Caki2 (cell line): ENCODE measurements at regions not wholly inside any gene's neighbourhood (a gene's known extent, or its start where the extent isn't known, plus 50 kb on each side); places are given as distances from the start of the nearest gene placed in this dataset.
"Not testable (repeated sequence)": the region's sequence is repeated elsewhere in the genome, so short reads cannot be mapped to it uniquely, and the experiment has no call there.

Source experiments
- DNase-seq: peaks from one replicate; pipeline ENCODE4 v3.0.0-alpha.2; 2015; ENCODE audit warnings: low read depth
- in situ Hi-C: cut with HindIII; loops from 2 replicates; pipeline ENCODE4 v1.10.0; 2016; ENCODE audit warnings: low sequenced_read_pairs, low pct_unique_long_range_greater_than_20kb, mixed read lengths

- DNase-seq, in situ Hi-C loops: not testable (repeated sequence)
Measured at GRCh38 chr6:40868089-40868865, 170.7 kb downstream of the UNC5CL start.

GRCh38 chr6:40867527-40867926 is 171.5 kb downstream of the UNC5CL start:
- in situ Hi-C loops, result not testable (repeated sequence)

GRCh38 chr6:40865259-40865658 is 173.8 kb downstream of the UNC5CL start:
- DNase-seq, in situ Hi-C loops: not testable (repeated sequence)

More at GRCh38 chr6:40867527-40867926, 171.5 kb downstream of the UNC5CL start:
- not testable (repeated sequence) for DNase-seq

GRCh38 chr6:40860443-40860842 is 178.6 kb downstream of the UNC5CL start:
- no peak for DNase-seq
- in situ Hi-C loops, result no loop called here

- in situ Hi-C loops, result no loop called here
- DNase-seq, result no peak
Measured at GRCh38 chr6:40856271-40856670, 182.8 kb downstream of the UNC5CL start.

- in situ Hi-C loops, result no loop called here
- DNase-seq, result no peak
Measured at GRCh38 chr6:40855168-40855880, 183.7 kb downstream of the UNC5CL start.

GRCh38 chr6:40854592-40854991 is 184.4 kb downstream of the UNC5CL start:
- in situ Hi-C loops, result no loop called here
- no peak for DNase-seq

GRCh38 chr6:40852779-40853373 is 186.1 kb downstream of the UNC5CL start:
- DNase-seq, result no peak
- in situ Hi-C loops, result no loop called here

- no peak for DNase-seq
- in situ Hi-C loops, result no loop called here
Measured at GRCh38 chr6:40849546-40849945, 189.5 kb downstream of the UNC5CL start.

- DNase-seq, result no peak
- in situ Hi-C loops, result no loop called here
Measured at GRCh38 chr6:40848868-40849514, 190.0 kb downstream of the UNC5CL start.

- DNase-seq, result no peak
- in situ Hi-C loops, result no loop called here
Measured at GRCh38 chr6:40848038-40848437, 191.0 kb downstream of the UNC5CL start.

- in situ Hi-C loops, result no loop called here
- peak; percentile 35 for DNase-seq
Measured at GRCh38 chr6:40845553-40845952, 193.5 kb downstream of the UNC5CL start.

- in situ Hi-C loops, result no loop called here
- DNase-seq, result no peak
Measured at GRCh38 chr6:40844246-40844645, 194.8 kb downstream of the UNC5CL start.

- no peak for DNase-seq
- in situ Hi-C loops, result no loop called here
Measured at GRCh38 chr6:40841721-40842120, 197.3 kb downstream of the UNC5CL start.

- no peak for DNase-seq
- in situ Hi-C loops, result no loop called here
Measured at GRCh38 chr6:40832691-40833090, 206.3 kb downstream of the UNC5CL start.

- in situ Hi-C loops, result no loop called here
- no peak for DNase-seq
Measured at GRCh38 chr6:40831381-40831780, 207.6 kb downstream of the UNC5CL start.

- in situ Hi-C loops, result no loop called here
Measured at GRCh38 chr6:40825102-40825501, 213.9 kb downstream of the UNC5CL start.

GRCh38 chr6:40823917-40824891 is 214.8 kb downstream of the UNC5CL start:
- peak; percentile 73 for DNase-seq
- in situ Hi-C loops, result not testable (repeated sequence)

More at GRCh38 chr6:40825102-40825501, 213.9 kb downstream of the UNC5CL start:
- DNase-seq, result no peak
